WTC11 (cell line): ENCODE measurements at regions not wholly inside any gene's neighbourhood (a gene's known extent, or its start where the extent isn't known, plus 50 kb on each side); places are given as distances from the start of the nearest gene placed in this dataset.

Experiments
- ATAC-seq: fragments of 200-7000 bp; cut with Tn5 transposase; 2 replicates; pipeline ENCODE4 v1.10.0; 2021; ENCODE audit warnings: mild to moderate bottlenecking, moderate library complexity
- CTCF ChIA-PET: fragments of 300-600 bp; sonication (Branson Sonifier 250); formaldehyde crosslinking; loops from one replicate; lab custom pipeline; 2021; ENCODE audit warnings: antibody characterized with exemption; lab: Charles Lee
- POLR2A ChIA-PET: fragments of 350-600 bp; sonication (Branson Sonifier 250); formaldehyde crosslinking; loops from one replicate; lab custom pipeline; 2021; ENCODE audit warnings: antibody characterized with exemption; lab: Charles Lee
- DNase-seq: peaks from one replicate; pipeline ENCODE4 v3.0.0; 2021; ENCODE audit warnings: low spot score
- H3K27ac Mint-ChIP-seq: 2 replicates; pipeline ENCODE4 v1.8.0; 2021; ENCODE audit warnings: mixed read lengths
- H3K27me3 Mint-ChIP-seq: 2 replicates; pipeline ENCODE4 v1.8.0; 2021; ENCODE audit warnings: low read depth, mild to moderate bottlenecking, moderate library complexity, mixed read lengths
- H3K36me3 Mint-ChIP-seq: 2 replicates; pipeline ENCODE4 v1.8.0; 2021; ENCODE audit warnings: mixed read lengths
- H3K4me1 Mint-ChIP-seq: 2 replicates; pipeline ENCODE4 v1.8.0; 2022; ENCODE audit warnings: mixed read lengths
- H3K4me3 Mint-ChIP-seq: 2 replicates; pipeline ENCODE4 v1.8.0; 2021; ENCODE audit warnings: mild to moderate bottlenecking, moderate library complexity, mixed read lengths
- H3K9me3 Mint-ChIP-seq: 2 replicates; pipeline ENCODE4 v1.8.0; 2021; ENCODE audit warnings: mixed read lengths
- CBFB ChIP-seq: sonication (generic); formaldehyde crosslinking; IDR thresholded peaks from 2 replicates; pipeline ENCODE4 v1.8.1; 2022; ENCODE audit warnings: mild to moderate bottlenecking, low read depth, missing genetic modification reagents
- E2F5 ChIP-seq: sonication (generic); formaldehyde crosslinking; IDR thresholded peaks from 2 replicates; pipeline ENCODE4 v1.8.1; 2022; ENCODE audit warnings: mild to moderate bottlenecking, moderate library complexity, missing genetic modification reagents
- FOXP1 ChIP-seq: sonication (generic); formaldehyde crosslinking; IDR thresholded peaks from 2 replicates; pipeline ENCODE4 v1.8.0; 2022; ENCODE audit warnings: missing genetic modification reagents, mild to moderate bottlenecking, moderate library complexity, borderline replicate concordance
- GRHL2 ChIP-seq: fragments of 250-450 bp; sonication (Bioruptor Pico); IDR thresholded peaks from 2 replicates; pipeline ENCODE4 v1.8.0; 2022; ENCODE audit warnings: mild to moderate bottlenecking, moderate library complexity; ENCODE audit not compliant: insufficient replicate concordance, severe bottlenecking
- JUN ChIP-seq: sonication (generic); formaldehyde crosslinking; IDR thresholded peaks from 2 replicates; pipeline ENCODE4 v1.8.0; 2023; ENCODE audit warnings: mild to moderate bottlenecking, missing genetic modification reagents
- MLX ChIP-seq: sonication (generic); formaldehyde crosslinking; IDR thresholded peaks from 2 replicates; pipeline ENCODE4 v1.8.1; 2023; ENCODE audit warnings: mild to moderate bottlenecking, missing genetic modification reagents, moderate library complexity
- NFATC4 ChIP-seq: fragments of 250-450 bp; sonication (Bioruptor Pico); IDR thresholded peaks from 2 replicates; pipeline ENCODE4 v1.9.0; 2021; ENCODE audit warnings: mild to moderate bottlenecking
- OVOL2 ChIP-seq: fragments of 250-450 bp; sonication (Bioruptor Pico); IDR thresholded peaks from 2 replicates; pipeline ENCODE4 v1.9.0; 2021; ENCODE audit warnings: mild to moderate bottlenecking, borderline replicate concordance
- PRRX2 ChIP-seq: fragments of 250-450 bp; sonication (Bioruptor Pico); IDR thresholded peaks from 2 replicates; pipeline ENCODE4 v1.8.0; 2021; ENCODE audit warnings: mild to moderate bottlenecking
- SMAD3 ChIP-seq: sonication (generic); formaldehyde crosslinking; IDR thresholded peaks from 2 replicates; pipeline ENCODE4 v1.8.0; 2022; ENCODE audit warnings: missing genetic modification reagents, mild to moderate bottlenecking, borderline replicate concordance
- SOX15 ChIP-seq: fragments of 250-450 bp; sonication (Bioruptor Pico); IDR thresholded peaks from 2 replicates; pipeline ENCODE4 v1.9.0; 2021; ENCODE audit warnings: mild to moderate bottlenecking
- TEAD4 ChIP-seq: sonication (generic); formaldehyde crosslinking; IDR thresholded peaks from 2 replicates; pipeline ENCODE4 v1.8.0; 2022; ENCODE audit warnings: mild to moderate bottlenecking, missing genetic modification reagents
- ZNF232 ChIP-seq: sonication (generic); formaldehyde crosslinking; IDR thresholded peaks from 2 replicates; pipeline ENCODE4 v1.8.0; 2022; ENCODE audit warnings: mild to moderate bottlenecking, missing genetic modification reagents
- ZNF317 ChIP-seq: sonication (generic); formaldehyde crosslinking; IDR thresholded peaks from 2 replicates; pipeline ENCODE4 v1.8.1; 2023; ENCODE audit warnings: low read depth, mild to moderate bottlenecking, moderate library complexity, missing genetic modification reagents, borderline replicate concordance
- ZNF396 ChIP-seq: fragments of 250-450 bp; sonication (Bioruptor Pico); IDR thresholded peaks from 2 replicates; pipeline ENCODE4 v1.8.0; 2021; ENCODE audit warnings: mild to moderate bottlenecking, moderate library complexity, borderline replicate concordance
- ZNF532 ChIP-seq: fragments of 250-450 bp; sonication (Bioruptor Pico); IDR thresholded peaks from 2 replicates; pipeline ENCODE4 v1.9.0; 2021; ENCODE audit warnings: mild to moderate bottlenecking, borderline replicate concordance
- TF ChIP-seq, protein P1 (sequence below): sonication (generic); formaldehyde crosslinking; IDR thresholded peaks from 2 replicates; pipeline ENCODE4 v1.8.0; 2023; ENCODE audit warnings: missing genetic modification reagents
- TF ChIP-seq, protein P2 (sequence below): sonication (generic); formaldehyde crosslinking; IDR thresholded peaks from 2 replicates; pipeline ENCODE4 v1.8.1; 2023; ENCODE audit warnings: mild to moderate bottlenecking, missing genetic modification reagents, borderline replicate concordance
- TF ChIP-seq, protein P3 (sequence below): sonication (generic); formaldehyde crosslinking; IDR thresholded peaks from 2 replicates; pipeline ENCODE4 v1.8.1; 2023; ENCODE audit warnings: mild to moderate bottlenecking, missing genetic modification reagents, moderate library complexity

DNA sequence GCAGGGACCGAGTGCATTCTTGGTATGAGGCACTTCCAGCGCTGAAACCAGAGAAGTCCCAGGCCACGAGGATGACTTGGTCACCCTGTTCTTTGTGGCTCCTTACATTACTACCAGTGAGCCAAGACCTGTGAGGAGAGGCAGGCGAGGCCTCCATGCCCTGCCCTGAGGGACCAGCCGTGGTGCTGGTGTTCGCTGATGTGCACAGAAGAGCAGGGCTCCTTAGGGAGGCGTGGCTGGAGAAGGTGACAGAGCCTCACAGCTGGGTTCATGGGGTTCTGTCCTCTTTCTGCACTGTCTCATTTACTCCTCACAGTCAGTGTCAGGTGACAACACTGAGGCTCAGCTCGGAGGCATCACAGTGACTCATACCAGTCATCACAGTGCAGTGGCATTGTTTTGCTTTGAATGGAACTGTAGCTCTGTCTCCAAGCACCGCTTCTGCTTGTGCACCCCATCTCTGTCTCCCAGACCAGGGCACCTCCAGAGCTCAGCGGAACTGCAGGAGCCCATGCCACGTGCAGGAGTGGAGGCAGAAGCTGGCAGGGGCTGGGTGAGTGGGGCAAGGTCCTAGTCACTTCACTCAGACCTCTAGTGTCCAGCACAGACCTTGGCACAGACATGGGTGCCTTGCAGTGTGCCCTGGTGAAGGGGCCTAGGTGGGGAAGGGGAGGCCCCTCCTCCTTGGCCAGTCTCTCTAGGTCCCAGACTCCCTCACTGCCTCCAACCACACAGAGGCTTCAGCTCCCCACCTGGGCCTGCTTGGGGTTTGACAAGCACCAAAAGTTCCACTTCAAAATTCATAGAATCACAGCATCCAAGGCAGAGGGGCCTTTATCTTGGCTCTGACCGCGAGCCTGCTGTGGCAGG is 310.9 kb downstream of the MATN1 start (continued):
- no peak for TF ChIP-seq SOX15 (CRISPR knock-in tag)
- no peak for TF ChIP-seq MLX (CRISPR knock-in tag)
- TF ChIP-seq SMAD3 (CRISPR knock-in tag), result no peak

DNA sequence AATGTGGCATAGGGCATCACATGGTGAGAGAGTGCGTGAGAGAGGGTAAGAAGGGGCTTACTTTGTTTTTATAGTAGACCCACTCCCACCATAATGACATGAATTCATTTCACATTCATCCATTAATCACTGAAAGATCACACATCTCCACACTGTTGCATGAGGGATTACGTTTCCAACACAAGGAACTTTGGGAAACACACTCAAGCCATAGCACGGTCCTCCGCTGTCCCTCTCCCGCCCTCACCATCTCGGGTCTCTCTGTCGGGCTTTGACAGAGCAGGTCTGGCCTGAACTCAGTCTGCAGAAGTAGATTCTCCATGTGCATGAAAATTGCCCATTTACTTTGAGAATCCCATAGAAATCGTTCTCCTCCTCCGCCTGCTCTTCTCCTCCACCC is 312.2 kb downstream of the MATN1 start:
- Mint-ChIP-seq H3K27ac (no peak overlapping the region), H3K36me3 (no peaks in the 10 kb centered on the region), H3K4me1 (peaks cover 9% of the 10 kb centered on the region), H3K4me3 (no peak overlapping the region), H3K27me3 (no peaks in the 10 kb centered on the region), H3K9me3 (no peaks in the 10 kb centered on the region)
- DNase-seq, result no peak
- ChIA-PET POLR2A (no interaction called here), CTCF (no interaction called here)
- ATAC-seq, result no peak
- TF ChIP-seq, protein P1, sequence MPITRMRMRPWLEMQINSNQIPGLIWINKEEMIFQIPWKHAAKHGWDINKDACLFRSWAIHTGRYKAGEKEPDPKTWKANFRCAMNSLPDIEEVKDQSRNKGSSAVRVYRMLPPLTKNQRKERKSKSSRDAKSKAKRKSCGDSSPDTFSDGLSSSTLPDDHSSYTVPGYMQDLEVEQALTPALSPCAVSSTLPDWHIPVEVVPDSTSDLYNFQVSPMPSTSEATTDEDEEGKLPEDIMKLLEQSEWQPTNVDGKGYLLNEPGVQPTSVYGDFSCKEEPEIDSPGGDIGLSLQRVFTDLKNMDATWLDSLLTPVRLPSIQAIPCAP (CRISPR knock-in tag), result no peak
- TF ChIP-seq JUN (CRISPR knock-in tag), result no peak
- TF ChIP-seq NFATC4 (CRISPR knock-in tag), result no peak
- TF ChIP-seq GRHL2, result no peak
- no peak for TF ChIP-seq CBFB (CRISPR knock-in tag)
- TF ChIP-seq ZNF532 (CRISPR knock-in tag), result no peak
- TF ChIP-seq, protein P2, sequence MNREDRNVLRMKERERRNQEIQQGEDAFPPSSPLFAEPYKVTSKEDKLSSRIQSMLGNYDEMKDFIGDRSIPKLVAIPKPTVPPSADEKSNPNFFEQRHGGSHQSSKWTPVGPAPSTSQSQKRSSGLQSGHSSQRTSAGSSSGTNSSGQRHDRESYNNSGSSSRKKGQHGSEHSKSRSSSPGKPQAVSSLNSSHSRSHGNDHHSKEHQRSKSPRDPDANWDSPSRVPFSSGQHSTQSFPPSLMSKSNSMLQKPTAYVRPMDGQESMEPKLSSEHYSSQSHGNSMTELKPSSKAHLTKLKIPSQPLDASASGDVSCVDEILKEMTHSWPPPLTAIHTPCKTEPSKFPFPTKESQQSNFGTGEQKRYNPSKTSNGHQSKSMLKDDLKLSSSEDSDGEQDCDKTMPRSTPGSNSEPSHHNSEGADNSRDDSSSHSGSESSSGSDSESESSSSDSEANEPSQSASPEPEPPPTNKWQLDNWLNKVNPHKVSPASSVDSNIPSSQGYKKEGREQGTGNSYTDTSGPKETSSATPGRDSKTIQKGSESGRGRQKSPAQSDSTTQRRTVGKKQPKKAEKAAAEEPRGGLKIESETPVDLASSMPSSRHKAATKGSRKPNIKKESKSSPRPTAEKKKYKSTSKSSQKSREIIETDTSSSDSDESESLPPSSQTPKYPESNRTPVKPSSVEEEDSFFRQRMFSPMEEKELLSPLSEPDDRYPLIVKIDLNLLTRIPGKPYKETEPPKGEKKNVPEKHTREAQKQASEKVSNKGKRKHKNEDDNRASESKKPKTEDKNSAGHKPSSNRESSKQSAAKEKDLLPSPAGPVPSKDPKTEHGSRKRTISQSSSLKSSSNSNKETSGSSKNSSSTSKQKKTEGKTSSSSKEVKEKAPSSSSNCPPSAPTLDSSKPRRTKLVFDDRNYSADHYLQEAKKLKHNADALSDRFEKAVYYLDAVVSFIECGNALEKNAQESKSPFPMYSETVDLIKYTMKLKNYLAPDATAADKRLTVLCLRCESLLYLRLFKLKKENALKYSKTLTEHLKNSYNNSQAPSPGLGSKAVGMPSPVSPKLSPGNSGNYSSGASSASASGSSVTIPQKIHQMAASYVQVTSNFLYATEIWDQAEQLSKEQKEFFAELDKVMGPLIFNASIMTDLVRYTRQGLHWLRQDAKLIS (CRISPR knock-in tag), result no peak
- TF ChIP-seq OVOL2, result no peak
- TF ChIP-seq, protein P3, sequence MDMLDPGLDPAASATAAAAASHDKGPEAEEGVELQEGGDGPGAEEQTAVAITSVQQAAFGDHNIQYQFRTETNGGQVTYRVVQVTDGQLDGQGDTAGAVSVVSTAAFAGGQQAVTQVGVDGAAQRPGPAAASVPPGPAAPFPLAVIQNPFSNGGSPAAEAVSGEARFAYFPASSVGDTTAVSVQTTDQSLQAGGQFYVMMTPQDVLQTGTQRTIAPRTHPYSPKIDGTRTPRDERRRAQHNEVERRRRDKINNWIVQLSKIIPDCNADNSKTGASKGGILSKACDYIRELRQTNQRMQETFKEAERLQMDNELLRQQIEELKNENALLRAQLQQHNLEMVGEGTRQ, result no peak
- no peak for TF ChIP-seq SOX15 (CRISPR knock-in tag)
- no peak for TF ChIP-seq FOXP1 (CRISPR knock-in tag)
- no peak for TF ChIP-seq PRRX2 (CRISPR knock-in tag)
- TF ChIP-seq E2F5 (CRISPR knock-in tag), result no peak
- TF ChIP-seq ZNF317, result no peak
- TF ChIP-seq TEAD4 (CRISPR knock-in tag), result no peak
- TF ChIP-seq ZNF232, result no peak
- no peak for TF ChIP-seq ZNF396 (CRISPR knock-in tag)
- TF ChIP-seq SMAD3 (CRISPR knock-in tag), result no peak
- no peak for TF ChIP-seq MLX (CRISPR knock-in tag)
